ENCODE measurements at regions not wholly inside any gene's neighbourhood (a gene's known extent, or its start where the extent isn't known, plus 50 kb on each side); places are given as distances from the start of the nearest gene placed in this dataset.

GRCh38 chr3:181278468-181279238 lies 289.1 kb upstream of the DNAJC19 start:
- TF ChIP-seq POLR2AphosphoS5 (IDR thresholded peaks at IDR 0.05; ENCODE audit: low read depth, low read length) (no peak), POLR2A (IDR thresholded peaks at IDR 0.05; ENCODE audit: low read depth, low read length) (no peak), TAF1 (IDR thresholded peaks at IDR 0.05; ENCODE audit: borderline replicate concordance, low read depth, low read length) (no peak)
